ENCODE measurements at regions not wholly inside any gene's neighbourhood (a gene's known extent, or its start where the extent isn't known, plus 50 kb on each side); places are given as distances from the start of the nearest gene placed in this dataset.

- peaks cover 4 to 11% of the 10 kb centered on the region in 2 donors for H3K4me1 ChIP-seq (ENCODE audit: control insufficient read depth in 1 of 2, low read depth in 2 of 2)
- no peaks in the 10 kb centered on the region for H3K27me3 ChIP-seq (replicated peaks; ENCODE audit: insufficient read depth)
- DNase-seq (ENCODE audit: low spot score) (no peak), ATAC-seq (ENCODE audit: insufficient number of reproducible peaks, low FRiP score, low read depth) (no peak)
- no peaks in the 10 kb centered on the region for H3K9me3 ChIP-seq
- TF ChIP-seq CTCF (IDR thresholded peaks at IDR 0.05): no peak
- H3K4me3 ChIP-seq: no peak overlapping the region
- H3K36me3 ChIP-seq: no peaks in the 10 kb centered on the region
- no peak overlapping the region for H3K27ac ChIP-seq
Observed at GRCh38 chr21:34221331-34222030, 142.3 kb upstream of the KCNE2 start.

GRCh38 chr21:34222031-34222335 is 141.8 kb upstream of the KCNE2 start:
- TF ChIP-seq CTCF (IDR thresholded peaks at IDR 0.05): no peak
- ATAC-seq (ENCODE audit: insufficient number of reproducible peaks, low FRiP score, low read depth): no peak

GRCh38 chr21:34223376-34223775 is 140.4 kb upstream of the KCNE2 start:
- Histone ChIP-seq H3K4me3 (no peak overlapping the region), H3K36me3 (no peaks in the 10 kb centered on the region), H3K27ac (no peak overlapping the region), H3K9me3 (no peaks in the 10 kb centered on the region), H3K27me3 (replicated peaks; ENCODE audit: insufficient read depth) (no peaks in the 10 kb centered on the region), H3K4me1 (ENCODE audit: control insufficient read depth in 1 of 2, low read depth in 2 of 2) (peaks cover 4 to 19% of the 10 kb centered on the region in 2 donors)
- TF ChIP-seq CTCF (IDR thresholded peaks at IDR 0.05): no peak
- ATAC-seq (ENCODE audit: insufficient number of reproducible peaks, low FRiP score, low read depth): no peak
- DNase-seq (ENCODE audit: low spot score): no peak

More at GRCh38 chr21:34222031-34222335, 141.8 kb upstream of the KCNE2 start:
- peaks cover 4 to 11% of the 10 kb centered on the region in 2 donors for H3K4me1 ChIP-seq (ENCODE audit: control insufficient read depth in 1 of 2, low read depth in 2 of 2)
- no peak overlapping the region for H3K27ac ChIP-seq
- DNase-seq (ENCODE audit: low spot score): no peak
- H3K4me3 ChIP-seq: no peak overlapping the region
- no peaks in the 10 kb centered on the region for H3K9me3 ChIP-seq
- no peaks in the 10 kb centered on the region for H3K27me3 ChIP-seq (replicated peaks; ENCODE audit: insufficient read depth)
- H3K36me3 ChIP-seq: no peaks in the 10 kb centered on the region

GRCh38 chr21:34227386-34227852 is 136.4 kb upstream of the KCNE2 start:
- Histone ChIP-seq H3K27ac (no peak overlapping the region), H3K4me3 (no peak overlapping the region), H3K36me3 (no peaks in the 10 kb centered on the region), H3K9me3 (no peaks in the 10 kb centered on the region), H3K27me3 (replicated peaks; ENCODE audit: insufficient read depth) (no peaks in the 10 kb centered on the region), H3K4me1 (ENCODE audit: control insufficient read depth in 1 of 2, low read depth in 2 of 2) (peaks cover 4 to 19% of the 10 kb centered on the region in 2 donors)
- peak; percentile 19 for DNase-seq (ENCODE audit: low spot score)
- peak; percentile 21 for ATAC-seq (ENCODE audit: insufficient number of reproducible peaks, low FRiP score, low read depth)
- no peak for TF ChIP-seq CTCF (IDR thresholded peaks at IDR 0.05)

GRCh38 chr21:34228792-34229191 is 135.0 kb upstream of the KCNE2 start:
- H3K27ac ChIP-seq: no peak overlapping the region
- TF ChIP-seq CTCF (IDR thresholded peaks at IDR 0.05): no peak
- ATAC-seq (ENCODE audit: insufficient number of reproducible peaks, low FRiP score, low read depth) (no peak), DNase-seq (ENCODE audit: low spot score) (no peak)
- no peak overlapping the region for H3K4me3 ChIP-seq
- H3K9me3 ChIP-seq: no peaks in the 10 kb centered on the region
- H3K4me1 ChIP-seq (ENCODE audit: control insufficient read depth in 1 of 2, low read depth in 2 of 2): peaks cover 4 to 19% of the 10 kb centered on the region in 2 donors
- H3K27me3 ChIP-seq (replicated peaks; ENCODE audit: insufficient read depth): no peaks in the 10 kb centered on the region
- no peaks in the 10 kb centered on the region for H3K36me3 ChIP-seq

Data from thoracic aorta (tissue), 2 donors.